HG02798 (cell line): ENCODE measurements at regions not wholly inside any gene's neighbourhood (a gene's known extent, or its start where the extent isn't known, plus 50 kb on each side); places are given as distances from the start of the nearest gene placed in this dataset.
"Not testable (repeated sequence)": the region's sequence is repeated elsewhere in the genome, so short reads cannot be mapped to it uniquely, and the experiment has no call there.

Experiments used
- ATAC-seq: cut with Tn5 transposase; IDR thresholded peaks from one replicate; pipeline ENCODE4 v1.9.1; 2021; ENCODE audit warnings: mild to moderate bottlenecking; ENCODE audit not compliant: unreplicated experiment, poor library complexity

- ATAC-seq = not testable (repeated sequence)
Observed at GRCh38 chr7:29690510-29690909, 115.8 kb upstream of the WIPF3 start.

DNA sequence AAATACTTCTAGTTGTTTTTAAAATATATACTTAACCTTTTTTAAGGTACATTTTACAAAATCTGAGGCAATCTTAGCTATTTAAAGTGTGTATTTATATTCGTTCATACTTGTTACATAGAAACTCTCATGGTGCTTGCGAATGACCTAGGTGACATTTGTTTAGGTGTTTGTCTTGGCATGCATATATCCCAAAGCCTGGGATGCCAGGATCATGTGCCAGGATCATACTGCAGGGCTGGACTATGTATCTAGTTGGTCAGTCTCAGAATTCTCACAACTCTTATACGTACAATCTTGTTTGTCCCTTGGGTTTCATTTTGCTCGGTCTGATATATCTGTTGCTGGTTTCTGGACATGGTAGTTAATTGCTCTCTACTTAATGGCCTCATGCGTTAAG lies 109.9 kb upstream of the WIPF3 start:
- not testable (repeated sequence) for ATAC-seq

DNA sequence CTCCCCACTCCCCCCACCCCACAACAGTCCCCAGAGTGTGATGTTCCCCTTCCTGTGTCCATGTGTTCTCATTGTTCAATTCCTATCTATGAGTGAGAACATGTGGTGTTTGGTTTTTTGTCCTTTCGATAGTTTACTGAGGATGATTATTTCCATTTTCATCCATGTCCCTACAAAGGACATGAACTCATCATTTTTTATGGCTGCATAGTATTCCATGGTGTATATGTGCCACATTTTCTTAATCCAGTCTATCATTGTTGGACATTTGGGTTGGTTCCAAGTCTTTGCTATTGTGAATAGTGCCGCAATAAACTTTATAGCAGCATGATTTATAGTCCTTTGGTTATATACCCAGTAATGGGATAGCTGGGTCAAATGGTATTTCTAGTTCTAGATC lies 106.6 kb upstream of the WIPF3 start:
- not testable (repeated sequence) for ATAC-seq

- ATAC-seq = not testable (repeated sequence)
Observed at GRCh38 chr7:29701540-29701939, 104.8 kb upstream of the WIPF3 start.

DNA sequence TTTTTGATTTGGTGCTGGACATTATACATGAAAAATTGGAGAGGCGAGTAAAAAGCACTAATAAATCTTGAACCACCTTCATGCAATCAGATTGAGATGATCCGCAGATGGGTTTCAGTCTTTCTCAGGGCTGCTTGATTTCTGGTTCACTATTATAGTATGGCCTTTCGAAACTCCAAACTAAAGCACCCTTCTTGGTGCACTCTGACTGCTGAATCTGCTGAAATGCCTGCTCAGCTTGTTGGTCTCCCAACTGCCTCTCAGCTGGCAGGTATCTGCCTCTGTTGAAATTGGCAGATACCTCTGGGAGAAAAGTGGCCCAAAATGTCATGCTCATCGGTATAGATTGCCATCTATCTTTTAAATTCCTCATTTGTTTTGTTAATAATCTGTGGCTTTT lies 102.5 kb upstream of the WIPF3 start:
- not testable (repeated sequence) for ATAC-seq

DNA sequence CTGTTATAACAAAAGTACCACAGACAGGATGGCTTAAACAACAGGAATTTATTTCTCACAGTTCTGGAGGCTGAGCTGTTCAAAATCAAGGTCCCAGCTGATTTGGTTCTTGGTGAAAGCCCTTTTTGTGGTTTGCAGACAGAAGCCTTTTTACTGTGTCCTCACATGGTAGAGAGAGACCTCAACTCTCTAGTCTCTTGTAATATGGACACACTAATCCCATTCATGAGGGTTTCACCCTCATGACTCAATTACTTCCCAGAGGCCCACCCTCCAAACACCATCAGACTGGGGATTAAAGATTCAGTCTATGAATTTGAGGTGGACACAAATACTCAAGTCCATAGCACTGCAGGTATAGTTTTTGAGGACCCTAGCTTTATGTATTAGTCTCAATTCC lies 97.3 kb upstream of the WIPF3 start:
- not testable (repeated sequence) for ATAC-seq

- ATAC-seq = not testable (repeated sequence)
Observed at GRCh38 chr7:29723127-29723526, 83.2 kb upstream of the WIPF3 start.

DNA sequence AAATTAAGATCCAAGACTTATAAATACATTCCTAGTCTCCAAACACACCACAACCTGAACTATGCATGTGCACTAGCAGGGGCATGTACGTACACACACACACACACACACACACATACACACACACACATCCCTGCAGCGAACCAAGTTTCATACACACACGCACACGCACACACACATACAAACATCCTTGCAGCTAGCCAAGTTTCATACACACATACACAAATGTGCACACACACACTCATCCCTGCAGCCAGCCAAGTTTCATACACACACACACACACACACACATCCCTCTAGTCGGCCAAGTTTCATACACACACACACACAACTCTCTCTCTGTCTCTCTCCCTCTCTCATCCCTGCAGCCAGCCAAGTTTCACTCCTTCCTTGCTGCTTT lies 82.7 kb upstream of the WIPF3 start:
- no peak for ATAC-seq

DNA sequence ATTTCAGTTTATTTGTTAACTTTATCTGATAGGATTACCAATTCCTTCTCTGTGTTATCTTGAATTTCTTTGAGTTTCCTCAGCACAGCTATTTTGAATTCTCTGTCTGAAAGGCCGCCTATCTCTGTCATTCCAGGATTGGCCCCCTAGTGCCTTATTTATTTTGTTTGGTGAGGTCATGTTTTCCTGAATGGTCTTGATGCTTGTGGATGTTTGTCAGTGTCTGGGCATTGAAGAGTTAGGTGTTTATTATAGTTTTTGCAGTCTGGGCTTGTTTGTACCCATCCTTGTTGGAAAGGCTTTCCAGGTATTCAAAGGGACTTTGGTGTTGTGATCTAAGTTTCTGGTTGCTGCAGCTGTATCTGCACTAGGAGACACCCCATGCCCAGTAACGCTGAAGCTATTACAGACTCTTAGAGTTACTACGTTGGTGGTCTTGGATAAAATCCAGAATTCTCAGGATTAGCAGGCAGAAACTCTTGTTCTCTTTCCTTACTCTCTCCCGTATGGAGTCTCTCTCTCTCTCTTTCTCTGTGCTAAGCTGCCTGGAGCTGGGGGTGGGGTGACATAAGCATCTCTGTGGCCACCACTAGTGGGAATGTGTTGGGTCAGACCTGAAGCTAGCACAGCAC lies 76.7 kb upstream of the WIPF3 start:
- ATAC-seq = not testable (repeated sequence)

- ATAC-seq = no peak
Observed at GRCh38 chr7:29734246-29734731, 72.0 kb upstream of the WIPF3 start.

DNA sequence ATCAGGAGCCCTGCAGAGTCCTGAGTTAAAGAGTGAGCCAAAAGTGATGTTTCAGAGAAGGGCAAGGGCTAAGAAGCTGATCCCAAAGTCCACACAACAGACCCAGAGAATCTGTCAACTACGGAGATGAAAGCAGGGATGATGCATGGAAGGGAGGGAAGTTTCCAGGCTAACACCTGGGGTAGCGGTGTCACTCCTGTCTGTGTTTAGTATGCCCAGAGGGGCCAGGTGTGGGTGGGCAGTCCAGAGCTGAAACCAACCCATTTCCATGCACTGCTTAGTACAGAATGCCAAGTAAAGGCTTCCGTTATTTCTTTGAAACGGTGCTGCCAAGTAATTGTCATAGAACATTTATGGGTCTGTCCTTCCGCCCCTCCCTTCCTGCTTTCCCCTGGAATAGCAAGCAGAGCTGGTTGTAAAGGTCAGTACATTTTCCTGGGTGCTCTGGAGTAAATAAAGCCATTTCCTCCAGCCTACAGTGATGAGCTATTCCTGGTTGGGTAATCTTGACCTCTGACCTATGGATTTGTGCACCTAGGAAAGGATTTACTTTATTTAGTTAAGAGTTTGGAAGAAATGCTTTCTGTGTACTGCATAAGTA lies 58.6 kb upstream of the WIPF3 start:
- ATAC-seq = not testable (repeated sequence)

GRCh38 chr7:29748286-29749099 lies 57.8 kb upstream of the WIPF3 start:
- ATAC-seq = no peak

GRCh38 chr7:29749701-29750321 lies 56.5 kb upstream of the WIPF3 start:
- no peak for ATAC-seq

DNA sequence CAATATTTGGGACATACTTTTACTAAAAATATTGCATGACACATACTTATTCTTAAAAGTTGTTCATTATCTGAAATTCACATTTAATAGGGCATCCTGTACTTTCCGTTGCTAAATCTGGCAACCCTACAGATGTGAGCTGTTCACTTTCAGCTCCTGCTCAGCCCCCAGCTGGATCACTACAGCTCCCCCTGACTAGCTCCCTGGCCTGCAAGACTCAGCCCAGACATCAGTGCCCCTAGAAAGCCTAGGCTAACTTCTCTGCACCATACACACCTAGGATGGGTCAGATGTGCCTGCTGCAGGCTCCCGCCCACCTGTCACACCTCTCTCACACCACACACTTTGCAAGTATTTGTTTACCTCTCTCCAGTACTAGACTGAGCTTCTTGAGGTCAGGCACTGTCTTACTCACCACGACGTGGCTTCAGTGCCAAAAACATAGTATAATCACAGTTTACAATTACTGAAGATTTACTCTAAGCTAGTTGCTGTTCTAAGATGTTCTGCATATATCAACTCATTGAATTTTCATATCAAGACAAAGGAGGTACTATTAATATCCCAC lies 55.9 kb upstream of the WIPF3 start:
- not testable (repeated sequence) for ATAC-seq

GRCh38 chr7:29751012-29751411 lies 55.3 kb upstream of the WIPF3 start:
- not testable (repeated sequence) for ATAC-seq

GRCh38 chr7:29754874-29755490 lies 51.3 kb upstream of the WIPF3 start:
- ATAC-seq = no peak
